ENCODE measurements at regions not wholly inside any gene's neighbourhood (a gene's known extent, or its start where the extent isn't known, plus 50 kb on each side); places are given as distances from the start of the nearest gene placed in this dataset.

- Histone ChIP-seq H3K23ac (ENCODE audit: low read depth, low read length) (no peak overlapping the region), H2AK9ac (replicated peaks; ENCODE audit: low read depth, low read length, poor library complexity) (no peak overlapping the region), H3K9ac (ENCODE audit: low read depth, low read length) (no peak overlapping the region), H3K27ac (ENCODE audit: insufficient read depth, low read length) (no peak overlapping the region), H2BK5ac (ENCODE audit: low read depth, low read length, poor library complexity, severe bottlenecking) (no peak overlapping the region), H3K36me3 (ENCODE audit: control insufficient read depth, insufficient read depth, low read length) (no peaks in the 10 kb centered on the region), H4K91ac (ENCODE audit: insufficient read depth, low read depth, low read length) (no peak overlapping the region), H2AK5ac (ENCODE audit: low read depth, low read length) (no peak overlapping the region), H4K5ac (ENCODE audit: low read depth, low read length) (no peak overlapping the region), H3K4ac (ENCODE audit: low read depth, low read length) (no peak overlapping the region), H4K20me1 (ENCODE audit: insufficient read depth, low read length) (no peaks in the 10 kb centered on the region), H2BK20ac (ENCODE audit: low read depth, low read length) (no peak overlapping the region), H2AFZ (replicated peaks; ENCODE audit: low read length, poor library complexity) (no peak overlapping the region), H3K79me1 (ENCODE audit: low read depth in 1 of 2, low read length in 2 of 2) (no peaks in the 10 kb centered on the region), H3K4me3 (ENCODE audit: insufficient read depth, low read depth, low read length) (no peak overlapping the region), H3K9me3 (ENCODE audit: control insufficient read depth, insufficient read depth, low read length) (0 out of 2 replicates have a peak, but pooled peaks cover 4% of the 10 kb centered on the region), H3K56ac (ENCODE audit: extremely low read depth, insufficient read depth, low read length) (no peak overlapping the region), H3K9me1 (ENCODE audit: insufficient read depth, low read length) (no peaks in the 10 kb centered on the region), H3K14ac (replicated peaks; ENCODE audit: low read depth, low read length) (no peak overlapping the region), H3K18ac (ENCODE audit: low read depth, low read length) (no peak overlapping the region), H3K4me2 (ENCODE audit: low read depth, low read length) (no peak overlapping the region), H3K4me1 (ENCODE audit: control insufficient read depth, insufficient read depth, low read length) (no peaks in the 10 kb centered on the region), H3K27me3 (ENCODE audit: control insufficient read depth, insufficient read depth, low read length) (no peaks in the 10 kb centered on the region), H4K8ac (ENCODE audit: low read depth in 2 of 2, low read length in 2 of 2) (no peak overlapping the region), H2BK15ac (ENCODE audit: low read depth, low read length) (no peak overlapping the region), H2BK120ac (ENCODE audit: low read depth, low read length) (no peak overlapping the region)
- ATAC-seq (ENCODE audit: low read depth), result no peak
- intact Hi-C loops (cut with micrococcal nuclease), result no loop called here
- in situ Hi-C loops (cut with MboI; ENCODE audit: low sequenced_read_pairs), result no loop called here
- TF ChIP-seq CEBPB (IDR thresholded peaks at IDR 0.05; ENCODE audit: low read depth, low read length) (no peak), BHLHE40 (IDR thresholded peaks at IDR 0.05; ENCODE audit: low read depth, low read length) (no peak), FOS (IDR thresholded peaks at IDR 0.05; ENCODE audit: low read depth, low read length) (no peak), RAD21 (IDR thresholded peaks at IDR 0.05; ENCODE audit: low read length) (no peak)
- CTCF ChIA-PET, result no interaction called here
- BruUV-seq (replicated peaks), result no TSS peak
- DNase-seq, result no peak
- POLR2A ChIA-PET (ENCODE audit: unreplicated experiment), result no interaction called here
- no CpG with 5 or more reads among the region's 6 CpGs for WGBS, 2 experiments (ENCODE audit: extremely low coverage in 2 of 2, insufficient read length in 1 of 2)
- dilution Hi-C loops (cut with HindIII; ENCODE audit: low sequenced_read_pairs, unreplicated experiment), result no loop called here
Measured at GRCh38 chr13:88526853-88527215, 855.7 kb downstream of the SLITRK5 start.

All from IMR-90 (cell line).